H9 (cell line): ENCODE measurements at regions not wholly inside any gene's neighbourhood (a gene's known extent, or its start where the extent isn't known, plus 50 kb on each side); places are given as distances from the start of the nearest gene placed in this dataset.

Source experiments
- DNase-seq: peaks from one replicate; pipeline ENCODE4 v3.0.0-alpha.2; 2017
- H2AFZ ChIP-seq: one replicate; pipeline ENCODE4 v1.6.1; 2013; ENCODE audit warnings: mild to moderate bottlenecking, low read length, control low read depth, moderate library complexity
- H2AK5ac ChIP-seq: 2 replicates; pipeline ENCODE4 v1.6.1; 2013; ENCODE audit warnings: low read length, control low read depth, mixed read lengths; ENCODE audit not compliant: insufficient read length
- H2BK120ac ChIP-seq: one replicate; pipeline ENCODE4 v1.6.1; 2013; ENCODE audit warnings: low read depth, mild to moderate bottlenecking, low read length, control low read depth, inconsistent platforms; ENCODE audit not compliant: poor library complexity, severe bottlenecking
- H2BK12ac ChIP-seq: 2 replicates; pipeline ENCODE4 v1.6.1; 2013; ENCODE audit warnings: low read length, control low read depth, mixed read lengths, low read depth; ENCODE audit not compliant: insufficient read length
- H2BK15ac ChIP-seq: 2 replicates; pipeline ENCODE4 v1.6.1; 2013; ENCODE audit warnings: low read depth, low read length, control low read depth
- H2BK20ac ChIP-seq: one replicate; pipeline ENCODE4 v1.6.1; 2013; ENCODE audit warnings: low read depth, mild to moderate bottlenecking, low read length, control low read depth, inconsistent platforms; ENCODE audit not compliant: poor library complexity, severe bottlenecking
- H2BK5ac ChIP-seq: 2 replicates; pipeline ENCODE4 v1.6.1; 2013; ENCODE audit warnings: low read length, control low read depth, mixed read lengths; ENCODE audit not compliant: insufficient read length
- H3K14ac ChIP-seq: 2 replicates; pipeline ENCODE4 v1.6.1; 2013; ENCODE audit warnings: low read length, control low read depth; ENCODE audit not compliant: insufficient read depth
- H3K18ac ChIP-seq: 2 replicates; pipeline ENCODE4 v1.6.1; 2013; ENCODE audit warnings: low read depth, mild to moderate bottlenecking, mixed read lengths, low read length, control low read depth; ENCODE audit not compliant: insufficient read length
- H3K23ac ChIP-seq: 2 replicates; pipeline ENCODE4 v1.6.1; 2013; ENCODE audit warnings: low read length, control low read depth, mixed read lengths, low read depth; ENCODE audit not compliant: insufficient read length
- H3K23me2 ChIP-seq: 2 replicates; pipeline ENCODE4 v1.6.1; 2013; ENCODE audit warnings: low read depth, mild to moderate bottlenecking, mixed read lengths, low read length, control low read depth; ENCODE audit not compliant: insufficient read length, poor library complexity, severe bottlenecking
- H3K27ac ChIP-seq: 2 replicates; pipeline ENCODE4 v1.5.1; 2013; ENCODE audit warnings: low read length, control low read depth, mixed read lengths, low read depth; ENCODE audit not compliant: insufficient read length
- H3K27me3 ChIP-seq: 2 replicates; pipeline ENCODE4 v1.6.1; 2013; ENCODE audit warnings: low read length, control low read depth, inconsistent platforms; ENCODE audit not compliant: insufficient read depth
- H3K4ac ChIP-seq: 2 replicates; pipeline ENCODE4 v1.6.1; 2013; ENCODE audit warnings: low read depth, mild to moderate bottlenecking, control low read depth, inconsistent platforms, low read length, moderate library complexity
- H3K4me1 ChIP-seq: 2 replicates; pipeline ENCODE4 v1.6.1; 2013; ENCODE audit warnings: low read length, control low read depth, inconsistent platforms; ENCODE audit not compliant: insufficient read depth
- H3K4me2 ChIP-seq: 2 replicates; pipeline ENCODE4 v1.6.1; 2013; ENCODE audit warnings: low read length, control low read depth, mixed read lengths; ENCODE audit not compliant: insufficient read length, insufficient read depth
- H3K56ac ChIP-seq: 2 replicates; pipeline ENCODE4 v1.6.1; 2013; ENCODE audit warnings: low read depth, mild to moderate bottlenecking, mixed read lengths, low read length, control low read depth; ENCODE audit not compliant: insufficient read length
- H3K79me1 ChIP-seq: 2 replicates; pipeline ENCODE4 v1.6.1; 2013; ENCODE audit warnings: low read depth, mild to moderate bottlenecking, moderate library complexity, low read length, control low read depth, inconsistent platforms; ENCODE audit not compliant: insufficient read depth, poor library complexity, severe bottlenecking
- H3K79me2 ChIP-seq: 2 replicates; pipeline ENCODE4 v1.6.1; 2013; ENCODE audit warnings: low read length, control low read depth, inconsistent platforms; ENCODE audit not compliant: insufficient read depth
- H3K9ac ChIP-seq: 2 replicates; pipeline ENCODE4 v1.6.1; 2013; ENCODE audit warnings: low read length, control low read depth, mixed read lengths; ENCODE audit not compliant: insufficient read length; ENCODE audit errors: extremely low read depth
- H3K9me3 ChIP-seq: one replicate; pipeline ENCODE4 v1.6.1; 2013; ENCODE audit warnings: low read depth, low read length, inconsistent platforms; ENCODE audit not compliant: control insufficient read depth
- H3T11ph ChIP-seq: one replicate; pipeline ENCODE4 v1.6.1; 2013; ENCODE audit warnings: mild to moderate bottlenecking, low read length, control low read depth, inconsistent platforms
- H4K20me1 ChIP-seq: one replicate; pipeline ENCODE4 v1.6.1; 2013; ENCODE audit not compliant: control insufficient read depth, insufficient read length, insufficient read depth
- H4K5ac ChIP-seq: 2 replicates; pipeline ENCODE4 v1.6.1; 2013; ENCODE audit warnings: low read depth, mild to moderate bottlenecking, mixed read lengths, low read length, control low read depth; ENCODE audit not compliant: insufficient read length
- H4K8ac ChIP-seq: replicated peaks from 2 replicates; pipeline ENCODE4 v1.6.1; 2013; ENCODE audit warnings: low read length, control low read depth, mixed read lengths, low read depth; ENCODE audit not compliant: insufficient read length
- H4K91ac ChIP-seq: 2 replicates; pipeline ENCODE4 v1.6.1; 2013; ENCODE audit warnings: low read depth, mild to moderate bottlenecking, moderate library complexity, mixed read lengths, low read length, control low read depth; ENCODE audit not compliant: insufficient read length
- H3K27ac Mint-ChIP-seq, 3 experiments: 2 replicates in 2 of 3; 3 replicates in 1 of 3; pipeline ENCODE4 v1.8.0; 2020 to 2021; ENCODE audit warnings: mixed read lengths in 3 of 3, mild to moderate bottlenecking in 1 of 3, moderate library complexity in 1 of 3
- H3K27me3 Mint-ChIP-seq: 2 replicates; pipeline ENCODE4 v1.8.0; 2021; ENCODE audit warnings: low read depth, mild to moderate bottlenecking, moderate library complexity, mixed read lengths
- H3K36me3 Mint-ChIP-seq, 3 experiments: 2 replicates in 2 of 3; 3 replicates in 1 of 3; pipeline ENCODE4 v1.8.0; 2020 to 2021; ENCODE audit warnings: low read depth in 3 of 3, mixed read lengths in 3 of 3; ENCODE audit not compliant: insufficient read depth in 1 of 3
- H3K4me1 Mint-ChIP-seq, 2 experiments: 2 replicates each; pipeline ENCODE4 v1.8.0; 2020; ENCODE audit warnings: mixed read lengths in 2 of 2
- H3K4me3 Mint-ChIP-seq, 2 experiments: 2 replicates in 1 of 2; 3 replicates in 1 of 2; pipeline ENCODE4 v1.8.0; 2020 to 2021; ENCODE audit warnings: mild to moderate bottlenecking in 2 of 2, mixed read lengths in 2 of 2, moderate library complexity in 1 of 2
- H3K9me3 Mint-ChIP-seq, 2 experiments: 2 replicates in 1 of 2; 3 replicates in 1 of 2; pipeline ENCODE4 v1.8.0; 2020; ENCODE audit warnings: mild to moderate bottlenecking in 2 of 2, mixed read lengths in 2 of 2, moderate library complexity in 1 of 2
- WGBS: extraction: QIAGEN DNeasy Blood & Tissue Kit; methylation state at CpG from one replicate; pipeline ENCODE4 v1.1.7; 2013; ENCODE audit warnings: missing lambda C conversion rate, low lambda C conversion rate, mixed read lengths; ENCODE audit not compliant: insufficient read length; ENCODE audit errors: extremely low coverage; 5-methylcytosine and 5-hydroxymethylcytosine counted together
- TF ChIP-seq, protein P1 (sequence below): fragments of 200-600 bp; sonication (generic); conservative IDR thresholded peaks from 3 replicates; pipeline ENCODE4 v1.8.0; 2021; ENCODE audit warnings: antibody characterized with exemption, mild to moderate bottlenecking

DNA sequence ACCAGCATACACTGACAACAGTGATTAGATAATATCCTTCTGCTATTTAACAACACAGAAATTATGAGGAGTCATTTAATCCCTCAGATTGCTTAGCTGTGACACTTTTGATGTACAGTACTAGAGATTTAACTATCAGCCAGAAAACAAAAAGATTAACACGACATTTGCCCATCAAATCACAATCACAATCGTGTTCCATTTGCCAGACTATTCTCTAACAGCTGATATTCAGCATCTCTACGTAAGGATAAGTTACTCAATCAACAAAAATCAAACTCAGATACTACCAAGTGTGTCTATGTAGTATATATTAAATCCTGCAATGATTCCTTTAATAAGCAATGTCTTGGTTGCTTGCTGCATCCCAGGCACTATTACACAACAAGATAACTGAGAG lies 558.7 kb upstream of the USP15 start:
- no peak overlapping the region for H3T11ph ChIP-seq
- H2BK120ac ChIP-seq, result no peak overlapping the region
- no peaks in the 10 kb centered on the region for H3K79me2 ChIP-seq
- no peak overlapping the region for H2AFZ ChIP-seq
- no peak overlapping the region for H3K18ac ChIP-seq
- H3K79me1 ChIP-seq, result no peaks in the 10 kb centered on the region
- H2BK12ac ChIP-seq, result no peak overlapping the region
- H3K4ac ChIP-seq, result no peak overlapping the region
- TF ChIP-seq, protein P1, sequence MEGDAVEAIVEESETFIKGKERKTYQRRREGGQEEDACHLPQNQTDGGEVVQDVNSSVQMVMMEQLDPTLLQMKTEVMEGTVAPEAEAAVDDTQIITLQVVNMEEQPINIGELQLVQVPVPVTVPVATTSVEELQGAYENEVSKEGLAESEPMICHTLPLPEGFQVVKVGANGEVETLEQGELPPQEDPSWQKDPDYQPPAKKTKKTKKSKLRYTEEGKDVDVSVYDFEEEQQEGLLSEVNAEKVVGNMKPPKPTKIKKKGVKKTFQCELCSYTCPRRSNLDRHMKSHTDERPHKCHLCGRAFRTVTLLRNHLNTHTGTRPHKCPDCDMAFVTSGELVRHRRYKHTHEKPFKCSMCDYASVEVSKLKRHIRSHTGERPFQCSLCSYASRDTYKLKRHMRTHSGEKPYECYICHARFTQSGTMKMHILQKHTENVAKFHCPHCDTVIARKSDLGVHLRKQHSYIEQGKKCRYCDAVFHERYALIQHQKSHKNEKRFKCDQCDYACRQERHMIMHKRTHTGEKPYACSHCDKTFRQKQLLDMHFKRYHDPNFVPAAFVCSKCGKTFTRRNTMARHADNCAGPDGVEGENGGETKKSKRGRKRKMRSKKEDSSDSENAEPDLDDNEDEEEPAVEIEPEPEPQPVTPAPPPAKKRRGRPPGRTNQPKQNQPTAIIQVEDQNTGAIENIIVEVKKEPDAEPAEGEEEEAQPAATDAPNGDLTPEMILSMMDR, result no peak
- no peak overlapping the region for H2BK20ac ChIP-seq
- H3K9ac ChIP-seq, result no peak overlapping the region
- no peaks in the 10 kb centered on the region for H3K27me3 ChIP-seq
- no peaks in the 10 kb centered on the region for H3K9me3 ChIP-seq
- no peak overlapping the region for H4K5ac ChIP-seq
- no CpG with 5 or more reads among the region's 3 CpGs for WGBS
- no peak overlapping the region for H2AK5ac ChIP-seq
- no peak overlapping the region for H4K8ac ChIP-seq
- no peak overlapping the region for H3K56ac ChIP-seq
- Mint-ChIP-seq H3K36me3 (peaks cover 3 to 23% (median 14%) of the 10 kb centered on the region in 3 experiments; a peak in 4 of 7 replicates), H3K27ac (peak overlapping the region in 2 of 3 experiments; percentile 2 to 17; a peak in 3 of 7 replicates), H3K9me3 (peaks cover 2 to 17% of the 10 kb centered on the region in 2 experiments; a peak in 1 of 5 replicates), H3K4me3 (no peak overlapping the region), H3K4me1 (peaks cover 15 to 27% of the 10 kb centered on the region in 2 experiments), H3K27me3 (no peaks in the 10 kb centered on the region)
- H2BK5ac ChIP-seq, result no peak overlapping the region
- no peaks in the 10 kb centered on the region for H3K4me1 ChIP-seq
- H3K23me2 ChIP-seq, result no peaks in the 10 kb centered on the region
- H2BK15ac ChIP-seq, result no peak overlapping the region
- no peaks in the 10 kb centered on the region for H4K20me1 ChIP-seq
- no peak overlapping the region for H4K91ac ChIP-seq
- no peak overlapping the region for H3K27ac ChIP-seq
- DNase-seq, result no peak
- no peak overlapping the region for H3K4me2 ChIP-seq
- H3K14ac ChIP-seq, result no peak overlapping the region
- H3K23ac ChIP-seq, result no peak overlapping the region
